HG03280 (cell line): ENCODE measurements at regions not wholly inside any gene's neighbourhood (a gene's known extent, or its start where the extent isn't known, plus 50 kb on each side); places are given as distances from the start of the nearest gene placed in this dataset.

Experiments
- ATAC-seq: cut with Tn5 transposase; IDR thresholded peaks from one replicate; pipeline ENCODE4 v1.9.1; 2021; ENCODE audit warnings: mild to moderate bottlenecking, moderate library complexity; ENCODE audit not compliant: unreplicated experiment

GRCh38 chr2:125837611-125838010 is 818.3 kb upstream of the GYPC start:
- no peak for ATAC-seq

- ATAC-seq: no peak
These were observed 816.0 kb upstream of the GYPC start for GRCh38 chr2:125839945-125840344.

GRCh38 chr2:125842041-125842440 is 813.9 kb upstream of the GYPC start:
- no peak for ATAC-seq

GRCh38 chr2:125850541-125850940 is 805.4 kb upstream of the GYPC start:
- ATAC-seq: no peak

- ATAC-seq: no peak
These were observed 803.6 kb upstream of the GYPC start for GRCh38 chr2:125852364-125852763.

GRCh38 chr2:125853626-125854025 is 802.3 kb upstream of the GYPC start:
- ATAC-seq: no peak

- no peak for ATAC-seq
These were observed 800.8 kb upstream of the GYPC start for GRCh38 chr2:125855204-125855603.

- no peak for ATAC-seq
These were observed 797.8 kb upstream of the GYPC start for GRCh38 chr2:125857971-125858794.

GRCh38 chr2:125861461-125861860 is 794.5 kb upstream of the GYPC start:
- no peak for ATAC-seq

GRCh38 chr2:125867908-125868307 is 788.0 kb upstream of the GYPC start:
- no peak for ATAC-seq

GRCh38 chr2:125870264-125870663 is 785.7 kb upstream of the GYPC start:
- ATAC-seq: no peak

GRCh38 chr2:125870746-125871145 is 785.2 kb upstream of the GYPC start:
- no peak for ATAC-seq

GRCh38 chr2:125874564-125874963 is 781.4 kb upstream of the GYPC start:
- ATAC-seq: no peak

- ATAC-seq: no peak
These were observed 770.6 kb upstream of the GYPC start for GRCh38 chr2:125885340-125885739.

GRCh38 chr2:125886153-125886552 is 769.8 kb upstream of the GYPC start:
- ATAC-seq: no peak

GRCh38 chr2:125901278-125901677 is 754.7 kb upstream of the GYPC start:
- no peak for ATAC-seq

- no peak for ATAC-seq
These were observed 729.9 kb upstream of the GYPC start for GRCh38 chr2:125925891-125926546.

- no peak for ATAC-seq
These were observed 720.4 kb upstream of the GYPC start for GRCh38 chr2:125935559-125935958.

GRCh38 chr2:125942585-125943424 is 713.2 kb upstream of the GYPC start:
- no peak for ATAC-seq

GRCh38 chr2:125959047-125959446 is 696.9 kb upstream of the GYPC start:
- ATAC-seq: no peak

GRCh38 chr2:125961739-125962138 is 694.2 kb upstream of the GYPC start:
- no peak for ATAC-seq

GRCh38 chr2:125979886-125980285 is 676.1 kb upstream of the GYPC start:
- no peak for ATAC-seq
